A673 (cell line): ENCODE measurements at regions not wholly inside any gene's neighbourhood (a gene's known extent, or its start where the extent isn't known, plus 50 kb on each side); places are given as distances from the start of the nearest gene placed in this dataset.

Source experiments
- CTCF ChIP-seq: fragments of 300-800, 200-600 bp; sonication (generic); conservative IDR thresholded peaks from 2 replicates; pipeline ENCODE4 v1.5.1; 2017; ENCODE audit warnings: low read depth, mild to moderate bottlenecking, antibody characterized with exemption, low read length, moderate library complexity, mixed read lengths
- EZH2 ChIP-seq: fragments of 200-600 bp; sonication (generic); IDR thresholded peaks from 2 replicates; pipeline ENCODE4 v1.6.1; 2017; ENCODE audit warnings: borderline replicate concordance, low read depth, mild to moderate bottlenecking, mixed read lengths, antibody characterized with exemption, low read length; ENCODE audit not compliant: poor library complexity, severe bottlenecking

DNA sequence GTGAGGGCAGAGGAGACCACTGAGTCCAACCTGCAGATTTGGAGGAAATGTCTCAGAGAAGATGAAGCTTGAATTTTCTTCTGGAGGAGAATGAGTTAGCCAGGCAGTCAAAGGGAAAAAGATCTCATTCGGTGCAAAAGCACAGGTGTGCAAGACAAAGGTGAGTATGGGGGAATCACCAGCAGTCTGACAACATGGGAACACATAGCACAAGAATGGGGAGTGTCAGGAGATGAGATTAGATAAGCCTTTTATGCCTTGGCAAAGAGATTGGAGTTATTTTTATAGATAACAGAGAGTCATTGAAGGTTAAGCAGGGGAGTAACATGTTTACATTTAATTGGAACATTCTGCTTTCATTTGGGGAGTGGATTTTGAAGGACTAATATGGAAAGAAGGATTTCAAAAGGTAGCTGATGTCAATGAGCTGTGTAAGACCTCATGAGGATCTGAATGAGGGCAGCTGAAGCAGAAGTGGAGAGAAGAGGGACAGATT lies 171.3 kb upstream of the NTF3 start:
- TF ChIP-seq CTCF (no peak), EZH2 (no peak)
